ENCODE measurements at regions not wholly inside any gene's neighbourhood (a gene's known extent, or its start where the extent isn't known, plus 50 kb on each side); places are given as distances from the start of the nearest gene placed in this dataset.

- H3K4me3 ChIP-seq (ENCODE audit: low read depth, low read length), result no peak overlapping the region
- DNase-seq (ENCODE audit: low read depth), result no peak
- TF ChIP-seq CTCF (IDR thresholded peaks at IDR 0.05; ENCODE audit: insufficient read depth, low read depth, low read length), result no peak
Measured at GRCh38 chr6:147930745-147931144, 411.9 kb upstream of the SASH1 start.

DNA sequence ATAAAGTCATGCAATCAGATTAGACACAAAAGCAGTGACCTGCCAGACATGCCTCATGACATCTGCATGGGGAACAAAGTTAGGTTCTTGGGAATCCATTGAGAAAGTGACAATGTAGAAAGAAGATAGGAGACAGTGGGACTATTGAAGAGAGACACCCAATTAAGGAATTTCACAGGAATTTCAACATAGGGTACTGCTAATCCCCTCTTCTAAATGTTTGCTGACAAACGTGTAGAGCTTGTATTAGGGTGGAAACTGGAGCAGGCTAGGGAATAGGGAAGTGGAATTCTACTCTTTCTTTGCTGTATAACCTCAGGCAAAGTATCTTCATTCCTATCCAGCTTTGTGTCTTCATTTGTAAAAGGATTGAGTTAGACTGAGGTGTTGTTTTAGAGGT is 409.4 kb upstream of the SASH1 start:
- DNase-seq (ENCODE audit: low read depth), result no peak
- no peak for TF ChIP-seq CTCF (IDR thresholded peaks at IDR 0.05; ENCODE audit: insufficient read depth, low read depth, low read length)
- no peak overlapping the region for H3K4me3 ChIP-seq (ENCODE audit: low read depth, low read length)

DNA sequence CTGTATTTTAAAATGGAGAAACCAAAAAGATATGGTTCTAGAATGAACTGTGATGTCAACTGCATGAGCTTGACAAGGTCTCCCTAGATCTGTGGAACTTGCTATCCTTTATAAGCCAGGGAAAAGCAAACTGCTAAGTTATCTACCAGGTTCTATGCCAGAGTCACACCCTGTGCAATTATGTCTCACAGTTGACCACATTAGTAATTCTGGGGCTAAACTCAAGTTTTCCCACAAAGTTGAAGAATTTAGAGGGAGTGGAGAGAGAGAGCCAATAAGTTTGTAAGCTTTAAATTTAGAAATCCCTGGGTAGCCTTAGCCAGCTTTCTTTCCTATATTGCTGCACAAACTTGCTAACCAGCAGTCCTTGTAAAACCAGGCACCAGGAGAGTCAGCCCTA is 407.0 kb upstream of the SASH1 start:
- H3K4me3 ChIP-seq (ENCODE audit: low read depth, low read length), result no peak overlapping the region
- no peak for DNase-seq (ENCODE audit: low read depth)
- TF ChIP-seq CTCF (IDR thresholded peaks at IDR 0.05; ENCODE audit: insufficient read depth, low read depth, low read length), result no peak

GRCh38 chr6:147936703-147937470 is 405.8 kb upstream of the SASH1 start:
- no peak overlapping the region for H3K4me3 ChIP-seq (ENCODE audit: low read depth, low read length)
- DNase-seq (ENCODE audit: low read depth), result peak; percentile 16
- TF ChIP-seq CTCF (IDR thresholded peaks at IDR 0.05; ENCODE audit: insufficient read depth, low read depth, low read length), result no peak

DNA sequence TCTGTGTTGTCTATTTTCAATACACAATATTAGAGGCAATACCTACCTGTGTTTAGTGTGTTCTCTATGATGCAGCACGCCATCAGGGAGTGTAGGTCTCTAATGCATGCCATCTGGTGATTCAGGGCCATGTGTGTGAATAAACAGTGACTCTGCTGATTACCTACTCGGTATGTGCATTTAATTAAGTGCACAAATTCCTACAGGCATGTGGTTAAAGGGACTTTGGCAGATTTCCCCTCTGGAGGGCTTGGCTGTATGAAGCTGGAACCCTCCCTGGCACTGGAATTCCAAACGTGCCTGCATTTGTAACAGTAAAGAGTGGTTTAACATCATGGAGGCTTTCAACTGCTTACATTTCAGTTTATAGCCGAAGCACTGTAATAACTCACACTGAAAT is 401.5 kb upstream of the SASH1 start:
- H3K4me3 ChIP-seq (ENCODE audit: low read depth, low read length), result no peak overlapping the region
- no peak for DNase-seq (ENCODE audit: low read depth)
- no peak for TF ChIP-seq CTCF (IDR thresholded peaks at IDR 0.05; ENCODE audit: insufficient read depth, low read depth, low read length)

DNA sequence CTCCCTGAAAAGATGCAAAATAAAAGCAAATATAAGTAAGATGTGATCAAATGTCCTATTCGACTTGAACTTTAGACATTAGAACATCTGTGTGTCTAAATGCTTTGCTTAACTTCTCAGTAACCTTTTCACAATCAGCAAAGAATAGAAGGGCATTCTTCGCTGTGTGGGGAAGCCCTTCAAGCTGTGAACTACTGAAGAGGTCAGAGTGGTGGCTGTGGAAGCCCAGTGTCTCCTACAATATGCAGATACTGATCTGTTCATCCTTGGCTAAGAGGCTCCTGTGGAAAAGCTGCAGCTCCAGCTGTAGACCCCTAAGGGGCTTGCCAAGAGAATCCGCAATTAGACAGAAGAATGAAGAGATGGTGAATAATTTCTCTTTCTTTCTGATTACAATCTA is 400.3 kb upstream of the SASH1 start:
- no peak overlapping the region for H3K4me3 ChIP-seq (ENCODE audit: low read depth, low read length)
- no peak for TF ChIP-seq CTCF (IDR thresholded peaks at IDR 0.05; ENCODE audit: insufficient read depth, low read depth, low read length)
- no peak for DNase-seq (ENCODE audit: low read depth)

- no peak overlapping the region for H3K4me3 ChIP-seq (ENCODE audit: low read depth, low read length)
- no peak for TF ChIP-seq CTCF (IDR thresholded peaks at IDR 0.05; ENCODE audit: insufficient read depth, low read depth, low read length)
- DNase-seq (ENCODE audit: low read depth), result no peak
Measured at GRCh38 chr6:147944122-147944521, 398.5 kb upstream of the SASH1 start.
